ENCODE measurements at regions not wholly inside any gene's neighbourhood (a gene's known extent, or its start where the extent isn't known, plus 50 kb on each side); places are given as distances from the start of the nearest gene placed in this dataset.
"Not testable (repeated sequence)": the region's sequence is repeated elsewhere in the genome, so short reads cannot be mapped to it uniquely, and the experiment has no call there.

- no peak for DNase-seq
Observed at GRCh38 chr15:26070095-26070532, 207.0 kb upstream of the ATP10A start.

GRCh38 chr15:26069231-26069641 lies 206.1 kb upstream of the ATP10A start:
- DNase-seq: no peak

- DNase-seq: no peak
Observed at GRCh38 chr15:26066896-26067295, 203.8 kb upstream of the ATP10A start.

GRCh38 chr15:26065723-26066122 lies 202.6 kb upstream of the ATP10A start:
- DNase-seq: no peak

GRCh38 chr15:26061248-26061647 lies 198.1 kb upstream of the ATP10A start:
- DNase-seq: no peak

GRCh38 chr15:26056766-26057165 lies 193.6 kb upstream of the ATP10A start:
- not testable (repeated sequence) for DNase-seq

GRCh38 chr15:26051761-26052675 lies 188.9 kb upstream of the ATP10A start:
- DNase-seq: no peak

- DNase-seq: no peak
Observed at GRCh38 chr15:26050984-26051383, 187.9 kb upstream of the ATP10A start.

- no peak for DNase-seq
Observed at GRCh38 chr15:26049900-26050657, 187.0 kb upstream of the ATP10A start.

- no peak for DNase-seq
Observed at GRCh38 chr15:26048669-26049068, 185.5 kb upstream of the ATP10A start.

- DNase-seq: no peak
Observed at GRCh38 chr15:26045516-26045915, 182.4 kb upstream of the ATP10A start.

GRCh38 chr15:26043018-26043417 lies 179.9 kb upstream of the ATP10A start:
- DNase-seq: no peak

GRCh38 chr15:26038693-26039092 lies 175.6 kb upstream of the ATP10A start:
- DNase-seq: no peak

- no peak for DNase-seq
Observed at GRCh38 chr15:26037369-26037768, 174.2 kb upstream of the ATP10A start.

- no peak for DNase-seq
Observed at GRCh38 chr15:26033493-26033892, 170.4 kb upstream of the ATP10A start.

GRCh38 chr15:26032162-26032846 lies 169.2 kb upstream of the ATP10A start:
- no peak for DNase-seq

GRCh38 chr15:26029586-26029985 lies 166.5 kb upstream of the ATP10A start:
- DNase-seq: not testable (repeated sequence)

- DNase-seq: no peak
Observed at GRCh38 chr15:26029146-26029545, 166.0 kb upstream of the ATP10A start.

GRCh38 chr15:26028086-26028740 lies 165.1 kb upstream of the ATP10A start:
- no peak for DNase-seq

GRCh38 chr15:26026671-26027070 lies 163.5 kb upstream of the ATP10A start:
- DNase-seq: not testable (repeated sequence)

- no peak for DNase-seq
Observed at GRCh38 chr15:26024241-26024640, 161.1 kb upstream of the ATP10A start.

GRCh38 chr15:26023691-26024090 lies 160.6 kb upstream of the ATP10A start:
- DNase-seq: no peak

GRCh38 chr15:26023231-26023630 lies 160.1 kb upstream of the ATP10A start:
- no peak for DNase-seq
